ENCODE measurements at regions not wholly inside any gene's neighbourhood (a gene's known extent, or its start where the extent isn't known, plus 50 kb on each side); places are given as distances from the start of the nearest gene placed in this dataset.

DNA sequence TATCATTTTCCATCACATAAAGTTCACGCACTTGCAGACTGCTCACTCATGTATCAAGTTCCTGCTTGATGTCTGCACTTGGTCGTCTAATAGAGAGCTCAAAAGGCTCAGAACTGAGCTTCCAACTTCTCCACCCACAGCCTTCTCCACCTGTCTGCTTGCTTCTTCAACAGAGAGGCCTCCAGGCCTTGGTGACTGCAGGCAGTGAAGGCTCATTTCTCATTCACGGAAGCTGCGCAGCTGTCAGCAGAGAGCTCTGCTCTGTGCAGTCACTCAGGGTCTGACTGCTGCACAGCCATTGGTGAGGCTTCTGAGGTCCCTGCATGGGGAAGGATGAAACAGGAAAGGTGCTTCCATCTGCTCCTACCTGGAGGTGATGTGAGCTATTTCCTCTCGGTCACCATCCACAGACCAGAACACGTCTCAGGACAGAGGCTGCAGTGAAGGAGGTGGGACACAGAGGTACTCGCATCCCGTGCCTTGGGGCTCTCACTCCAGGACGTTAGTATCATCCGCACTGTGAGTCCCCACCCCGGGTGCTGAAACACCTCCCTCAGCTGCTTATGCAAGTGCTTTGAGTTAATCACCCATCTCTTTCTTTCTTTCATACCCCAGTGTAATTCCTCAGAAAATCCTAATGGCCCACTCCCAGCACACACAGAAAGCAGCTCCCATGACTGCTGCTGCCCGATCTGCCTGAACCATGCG lies 126.2 kb downstream of the TMEM18 start:
- TF ChIP-seq CREB5 (CRISPR knock-in tag; IDR thresholded peaks at IDR 0.05; ENCODE audit: low read depth) (no peak), ZNF8 (CRISPR knock-in tag; IDR thresholded peaks at IDR 0.05) (no peak), ARNTL (CRISPR knock-in tag; IDR thresholded peaks at IDR 0.05; ENCODE audit: borderline replicate concordance, low read depth) (no peak), RARB (CRISPR knock-in tag; IDR thresholded peaks at IDR 0.05) (no peak), CSRNP3 (CRISPR knock-in tag; IDR thresholded peaks at IDR 0.05) (no peak)
